GM21786 (cell line): ENCODE measurements at regions not wholly inside any gene's neighbourhood (a gene's known extent, or its start where the extent isn't known, plus 50 kb on each side); places are given as distances from the start of the nearest gene placed in this dataset.
A peak's percentile ranks its signal among the peaks of the same experiment; 100 is the strongest.
"Not testable (repeated sequence)": the region's sequence is repeated elsewhere in the genome, so short reads cannot be mapped to it uniquely, and the experiment has no call there.

Experiments used
- ATAC-seq: cut with Tn5 transposase; IDR thresholded peaks from one replicate; pipeline ENCODE4 v1.9.1; 2021; ENCODE audit not compliant: unreplicated experiment

DNA sequence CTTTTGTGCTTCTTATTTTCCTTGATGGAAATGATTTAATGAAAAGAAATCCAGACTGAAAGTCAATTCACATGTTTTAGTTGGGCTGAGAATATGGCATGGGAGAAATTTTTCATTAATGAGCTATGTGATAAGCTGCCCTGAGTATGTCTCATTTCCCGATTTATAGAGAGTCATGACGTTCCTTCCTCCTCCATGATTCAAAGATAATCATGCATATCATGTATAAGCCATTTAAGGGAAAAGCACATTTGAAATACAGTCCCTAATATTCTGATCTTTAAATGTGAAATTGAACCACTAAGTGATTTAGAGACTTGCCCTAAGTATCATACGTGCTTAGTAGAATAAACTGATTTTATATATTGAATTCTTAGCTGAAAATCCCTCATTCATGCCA lies 840.9 kb downstream of the PCDH17 start:
- no peak for ATAC-seq

DNA sequence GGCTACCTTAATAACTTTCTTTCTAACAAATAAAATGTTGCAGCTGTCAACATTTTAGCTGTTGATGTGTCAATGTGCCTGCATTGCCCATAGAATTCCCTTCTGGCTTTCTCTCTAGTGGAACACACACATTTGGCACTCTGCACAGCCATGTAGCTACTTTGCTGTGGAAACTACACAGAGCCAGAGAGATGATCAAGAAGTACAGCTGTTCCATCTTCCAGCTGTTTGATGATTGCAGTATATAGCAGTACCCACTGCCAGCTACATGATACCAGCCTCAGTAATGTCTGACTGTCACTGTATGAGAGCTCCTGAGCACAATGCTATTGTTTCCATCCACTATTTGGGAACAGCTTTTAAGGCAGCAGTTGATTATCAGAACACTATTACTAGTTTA lies 843.0 kb downstream of the PCDH17 start:
- no peak for ATAC-seq

DNA sequence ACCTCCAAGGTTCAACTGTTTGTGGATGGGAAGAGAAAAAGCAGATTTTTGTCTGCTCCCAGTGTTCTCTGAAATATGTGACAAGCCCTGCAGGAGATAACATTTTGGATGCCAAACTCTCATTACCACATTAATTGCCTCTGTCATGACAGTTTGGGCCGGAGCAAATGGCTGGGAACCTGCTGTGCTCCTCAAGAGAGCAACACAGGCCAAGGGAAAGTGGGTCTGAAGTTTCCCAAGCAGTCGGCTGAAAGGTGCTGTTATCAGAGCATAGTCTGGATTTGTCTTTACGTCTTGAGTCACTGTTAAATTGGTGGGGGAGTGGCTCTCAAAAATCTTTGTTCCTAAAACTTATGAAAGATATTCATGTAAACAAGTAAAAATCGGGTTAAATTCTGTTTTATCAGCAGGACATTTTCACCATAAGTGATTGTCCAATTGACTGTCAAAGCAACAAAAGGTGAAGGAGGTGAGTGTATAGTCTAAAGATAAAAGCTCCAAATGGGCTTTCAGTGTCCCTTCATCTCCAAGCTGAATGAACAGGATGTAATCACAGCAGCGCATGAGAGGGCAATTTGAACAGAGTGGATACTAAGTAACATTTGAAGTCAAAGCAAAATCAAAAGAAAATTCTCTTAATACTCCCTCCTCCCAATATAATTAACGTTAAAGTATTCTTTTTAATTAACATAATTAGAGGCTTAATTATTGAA lies 844.8 kb downstream of the PCDH17 start:
- no peak for ATAC-seq

DNA sequence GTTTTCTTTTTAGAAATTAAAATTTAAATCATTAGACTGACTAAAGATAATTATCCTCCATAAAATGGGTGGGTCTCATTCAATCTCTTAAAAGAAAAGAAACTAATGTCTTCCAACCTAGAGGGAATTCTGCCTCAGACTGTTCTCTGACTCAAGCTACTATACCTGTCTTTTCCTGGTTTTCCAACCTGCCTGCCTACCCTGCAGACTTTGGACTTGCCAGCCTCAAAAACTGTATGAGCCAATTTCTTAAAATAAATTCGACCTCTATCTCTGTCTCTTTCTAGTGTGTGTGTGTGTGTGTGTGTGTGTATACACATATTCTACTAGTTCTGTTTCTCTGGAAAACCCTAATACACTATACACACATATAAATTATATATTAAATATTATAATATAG lies 847.3 kb downstream of the PCDH17 start:
- no peak for ATAC-seq

DNA sequence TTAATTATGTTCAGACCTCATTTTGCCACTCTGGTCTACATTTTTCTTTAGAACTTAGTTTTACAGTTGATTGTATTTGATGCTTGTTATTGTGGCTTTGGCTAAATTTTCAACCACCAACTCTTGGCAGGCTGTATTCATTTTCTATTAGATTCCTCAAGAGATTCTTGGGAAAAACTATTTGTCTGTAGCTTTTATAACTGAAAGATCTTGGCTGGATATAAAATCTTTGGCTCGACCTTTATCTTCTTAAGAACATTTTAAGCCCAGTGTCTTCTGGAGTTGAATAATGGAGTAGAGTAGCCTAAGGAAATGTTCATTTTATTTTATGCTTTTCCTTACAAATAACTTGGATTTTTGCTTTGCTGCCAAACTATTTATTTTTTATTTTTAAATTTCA lies 848.5 kb downstream of the PCDH17 start:
- no peak for ATAC-seq

DNA sequence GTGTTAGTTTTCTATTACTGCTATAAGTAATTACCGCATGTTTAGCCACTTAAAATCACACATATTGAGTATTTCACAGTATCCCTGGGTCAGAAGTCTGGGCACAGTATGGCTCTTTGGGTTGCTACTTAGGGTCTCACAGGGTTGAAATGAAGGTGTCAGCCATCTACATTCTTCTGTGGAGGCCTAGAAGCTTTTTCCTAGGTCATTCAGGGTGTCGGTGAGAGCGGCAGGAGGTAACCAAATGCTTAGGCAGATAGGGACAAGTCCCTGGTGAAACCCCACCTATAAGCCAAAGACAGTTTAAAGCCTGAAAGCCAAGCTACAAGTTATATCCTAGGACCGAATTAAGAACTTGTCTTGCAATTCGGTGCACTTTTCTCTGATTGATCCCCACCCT lies 856.7 kb downstream of the PCDH17 start:
- no peak for ATAC-seq

DNA sequence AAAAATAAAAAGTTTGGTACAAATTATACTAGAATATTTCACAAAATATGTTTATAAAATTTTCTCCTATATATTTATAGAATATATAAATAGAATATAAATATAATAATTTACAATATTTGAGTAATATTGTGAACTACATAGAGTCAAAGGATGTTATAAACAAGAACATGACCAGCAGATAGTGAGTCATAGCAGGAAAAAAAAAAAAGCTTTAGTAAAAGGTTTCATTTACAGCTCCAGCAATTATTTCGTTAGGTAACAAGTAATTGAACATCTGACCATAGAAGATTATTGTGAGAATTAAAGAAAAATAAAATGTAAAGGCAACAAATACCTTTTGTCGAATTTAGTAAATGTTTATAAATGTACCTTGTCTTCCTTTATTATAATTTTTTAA lies 864.1 kb downstream of the PCDH17 start:
- ATAC-seq, result no peak

DNA sequence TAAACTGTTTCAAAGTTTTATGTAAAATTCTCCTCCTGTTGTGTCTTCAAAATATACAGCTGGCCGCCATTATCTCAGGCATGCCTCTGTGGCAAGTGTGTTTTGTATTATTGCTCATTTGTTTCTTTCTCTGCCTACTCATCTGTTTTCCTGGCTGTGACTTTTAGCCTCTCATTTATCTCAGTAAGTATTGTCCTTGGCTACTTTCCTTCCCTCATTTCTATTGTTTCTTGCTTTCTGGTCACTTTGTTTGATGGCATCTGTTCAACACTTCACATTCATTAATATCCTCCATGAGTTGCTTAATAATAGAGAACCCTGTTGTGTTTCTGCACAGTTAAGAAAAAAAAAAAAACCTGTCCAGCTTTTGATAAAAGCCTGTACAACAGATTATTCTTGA lies 869.4 kb downstream of the PCDH17 start:
- no peak for ATAC-seq

DNA sequence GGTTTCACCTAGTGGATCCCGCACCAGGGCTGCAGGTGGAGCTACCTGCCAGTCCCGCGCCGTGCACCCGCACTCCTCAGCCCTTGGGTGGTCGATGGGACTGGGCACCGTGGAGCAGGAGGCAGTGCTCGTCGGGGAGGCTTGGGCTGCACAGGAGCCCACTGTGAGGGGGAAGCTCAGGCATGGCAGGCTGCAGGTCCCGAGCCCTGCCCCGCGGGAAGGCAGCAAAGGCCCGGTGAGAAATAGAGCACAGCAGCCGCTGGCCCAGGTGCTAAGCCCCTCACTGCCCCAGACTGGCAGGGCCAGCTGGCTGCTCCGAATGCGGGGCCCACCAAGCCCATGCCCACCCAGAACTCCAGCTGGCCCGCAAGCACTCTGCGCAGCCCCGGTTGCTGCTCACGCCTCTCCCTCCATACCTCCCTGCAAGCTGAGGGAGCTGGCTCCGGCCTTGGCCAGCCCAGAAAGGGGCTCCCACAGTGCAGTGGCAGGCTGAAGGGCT lies 872.7 kb downstream of the PCDH17 start:
- ATAC-seq, result not testable (repeated sequence)

DNA sequence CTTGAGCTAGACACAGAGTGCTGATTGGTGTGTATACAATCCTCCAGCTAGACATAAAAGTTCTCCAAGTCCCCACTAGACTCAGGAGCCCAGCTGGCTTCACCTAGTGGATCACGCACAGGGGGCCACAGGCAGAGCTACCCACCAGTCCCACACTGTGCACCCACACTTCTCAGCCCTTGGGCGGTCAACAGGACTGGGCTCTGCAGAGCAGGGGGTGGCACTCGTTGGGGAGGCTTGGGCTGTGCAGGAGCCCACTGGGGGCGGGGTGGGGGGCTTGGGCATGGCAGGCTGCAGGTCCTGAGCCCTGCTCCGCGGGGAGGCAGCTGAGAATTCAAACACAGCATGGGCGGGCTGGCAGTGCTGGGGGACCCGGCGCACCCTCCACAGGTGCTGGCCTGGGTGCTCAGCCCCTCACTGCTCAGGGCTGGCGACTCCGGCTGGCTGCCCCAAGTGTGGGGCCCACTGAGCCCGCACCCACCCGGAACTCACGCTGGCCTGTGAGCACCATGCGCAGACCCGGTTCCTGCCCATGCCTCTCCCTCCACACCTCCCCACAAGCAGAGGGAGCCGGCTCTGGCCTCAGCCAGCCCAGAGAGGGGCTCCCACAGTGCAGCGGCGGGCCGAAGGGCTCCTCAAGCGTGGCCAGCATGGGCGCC lies 873.8 kb downstream of the PCDH17 start:
- ATAC-seq, result not testable (repeated sequence)

DNA sequence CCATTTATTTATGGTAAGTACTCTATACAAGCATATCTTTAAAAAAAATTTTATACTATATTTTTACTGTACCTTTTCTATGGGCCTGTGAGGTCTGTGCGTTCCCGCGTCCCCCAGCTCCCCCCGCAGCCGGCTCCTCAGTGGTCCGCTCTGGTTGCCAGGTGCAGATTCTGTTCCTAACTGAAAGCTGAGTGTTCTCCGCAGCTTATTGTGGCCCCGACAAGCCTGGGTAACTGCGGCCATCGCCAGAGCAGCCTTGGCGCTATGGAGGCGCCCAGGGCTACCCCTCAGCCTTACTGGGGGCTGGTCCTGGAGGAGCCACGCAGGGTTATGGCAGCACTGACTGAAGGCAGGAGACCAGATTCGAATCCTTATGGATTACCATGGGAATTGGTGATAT lies 896.8 kb downstream of the PCDH17 start:
- no peak for ATAC-seq

DNA sequence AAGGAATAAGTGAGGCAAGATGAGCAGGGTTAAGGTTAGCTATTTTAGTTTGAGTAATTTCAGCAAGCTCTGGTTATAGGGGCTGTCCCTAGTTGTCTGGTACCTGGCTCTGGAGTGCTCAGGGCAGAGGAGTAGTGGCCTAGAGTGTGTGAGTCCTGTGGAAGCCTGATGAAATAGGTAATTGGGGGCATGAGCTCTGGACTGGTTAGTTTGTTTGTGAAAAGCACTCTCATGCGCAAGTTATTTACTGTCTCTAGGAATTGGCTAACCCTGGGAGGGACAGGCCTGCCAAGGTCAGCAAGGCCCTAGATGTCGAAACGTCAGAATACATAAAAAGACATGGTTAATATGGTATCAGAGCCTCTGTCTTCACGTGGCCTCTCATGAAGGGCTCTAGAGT lies 900.1 kb downstream of the PCDH17 start:
- ATAC-seq, result no peak

DNA sequence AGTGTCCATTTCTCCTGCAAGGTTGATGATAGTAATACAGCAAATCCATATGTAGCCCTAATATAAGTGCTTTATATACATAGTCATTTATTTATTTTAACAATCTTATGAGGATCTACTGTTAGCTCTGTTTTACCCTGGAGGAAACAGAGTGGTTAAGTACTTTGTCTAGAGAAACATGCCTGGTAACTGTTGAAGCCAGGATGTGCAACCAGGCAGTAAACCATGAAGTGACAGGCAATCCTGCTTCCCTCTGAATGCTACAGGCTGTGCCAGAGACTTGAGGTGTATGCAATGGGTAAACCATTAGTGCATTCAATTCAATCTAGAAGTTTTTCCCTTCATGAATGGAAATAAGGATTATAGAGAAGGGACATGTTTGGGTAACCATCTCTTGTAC lies 911.0 kb downstream of the PCDH17 start:
- no peak for ATAC-seq

DNA sequence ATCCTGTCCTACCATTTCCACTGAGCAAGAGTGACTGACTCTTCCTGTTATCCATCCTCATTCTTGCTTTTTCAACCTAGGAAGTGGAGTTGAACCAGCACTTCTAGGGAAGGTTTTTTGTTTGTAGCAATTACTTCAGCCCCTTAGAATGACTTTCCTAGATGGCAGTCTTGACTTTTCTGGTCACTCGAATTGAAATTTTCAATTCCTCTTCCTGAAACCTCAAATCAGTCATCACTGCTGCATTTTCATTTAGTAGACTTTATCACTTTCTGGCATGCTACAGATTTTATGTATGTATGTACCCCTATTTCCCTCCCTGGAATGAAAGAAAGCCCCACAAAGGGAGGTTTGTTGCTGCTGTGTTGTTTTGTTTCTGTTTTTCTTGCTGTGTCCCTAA lies 915.9 kb downstream of the PCDH17 start:
- ATAC-seq, result no peak

DNA sequence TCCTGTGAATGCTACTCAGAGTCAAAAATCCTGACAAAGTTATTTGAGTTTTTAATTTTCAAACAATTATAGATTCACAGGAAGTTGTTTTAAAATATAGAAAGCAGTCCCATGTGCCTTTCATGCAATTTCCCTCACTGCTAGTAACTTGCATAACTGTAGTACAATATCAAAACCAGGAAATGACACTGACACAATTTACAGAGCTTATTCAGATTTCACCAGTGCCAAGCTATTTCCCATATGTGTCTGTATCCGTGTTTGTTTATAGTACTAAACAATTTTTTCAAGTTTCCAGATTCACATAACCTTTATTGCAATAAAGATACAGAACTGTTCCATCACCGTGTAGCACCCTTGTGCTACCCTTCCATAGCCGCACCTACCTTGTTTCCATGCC lies 934.6 kb downstream of the PCDH17 start:
- no peak for ATAC-seq

DNA sequence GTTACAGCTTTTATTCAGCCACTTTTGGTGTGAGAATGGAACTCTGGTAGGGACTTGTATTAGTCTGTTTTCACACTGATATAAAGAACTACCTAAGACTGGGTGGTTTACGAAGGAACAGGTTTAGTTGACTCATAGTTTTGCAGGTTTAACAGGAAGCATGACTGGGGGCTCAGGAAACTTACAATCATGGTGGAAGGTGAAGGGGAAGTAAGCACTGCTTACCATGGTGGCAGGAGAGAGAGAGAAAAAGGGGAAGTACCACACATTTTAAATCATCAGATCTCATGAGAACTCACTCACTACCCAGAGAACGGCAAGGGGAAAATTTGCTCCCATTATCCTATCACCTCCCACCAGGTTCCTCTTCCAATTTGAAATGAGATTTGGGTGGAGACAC lies 942.2 kb downstream of the PCDH17 start:
- no peak for ATAC-seq

DNA sequence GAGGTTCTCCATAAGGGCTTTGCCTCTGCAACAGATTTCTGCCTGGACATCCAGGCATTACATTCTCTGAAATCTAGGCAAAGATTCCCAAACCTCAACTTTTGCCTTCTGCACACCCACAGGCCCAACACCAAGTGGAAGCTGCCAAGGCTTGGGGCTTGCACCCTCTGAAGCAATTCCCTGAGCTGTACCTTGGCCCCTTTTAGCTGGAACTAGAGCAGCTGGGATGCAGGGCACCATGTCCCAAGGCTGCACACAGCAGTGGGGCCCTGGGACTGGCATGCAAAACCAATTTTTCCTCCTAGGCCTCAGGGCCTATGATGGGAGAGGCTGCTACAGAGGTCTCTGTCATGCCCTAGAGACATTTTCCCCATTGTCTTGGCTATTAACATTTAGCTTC lies 943.2 kb downstream of the PCDH17 start:
- no peak for ATAC-seq

DNA sequence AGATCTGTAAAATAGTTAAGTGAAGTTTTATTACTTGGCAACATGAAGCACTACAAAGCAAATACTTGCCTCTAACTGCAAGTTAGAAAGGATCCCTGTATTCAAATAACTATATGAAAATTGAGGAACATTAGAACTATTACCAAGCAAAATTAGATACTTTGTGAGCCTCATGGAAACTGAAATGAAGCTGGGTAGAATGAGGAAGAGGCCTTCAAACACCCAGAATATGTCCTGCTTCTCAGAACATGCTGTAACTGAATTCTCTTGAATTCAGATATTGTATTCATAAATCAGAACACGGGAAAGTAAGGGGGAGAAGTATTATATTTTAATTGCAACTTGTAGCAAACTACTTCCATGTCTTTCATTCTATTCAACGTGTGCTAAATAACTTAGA lies 947.9 kb downstream of the PCDH17 start:
- ATAC-seq, result no peak

DNA sequence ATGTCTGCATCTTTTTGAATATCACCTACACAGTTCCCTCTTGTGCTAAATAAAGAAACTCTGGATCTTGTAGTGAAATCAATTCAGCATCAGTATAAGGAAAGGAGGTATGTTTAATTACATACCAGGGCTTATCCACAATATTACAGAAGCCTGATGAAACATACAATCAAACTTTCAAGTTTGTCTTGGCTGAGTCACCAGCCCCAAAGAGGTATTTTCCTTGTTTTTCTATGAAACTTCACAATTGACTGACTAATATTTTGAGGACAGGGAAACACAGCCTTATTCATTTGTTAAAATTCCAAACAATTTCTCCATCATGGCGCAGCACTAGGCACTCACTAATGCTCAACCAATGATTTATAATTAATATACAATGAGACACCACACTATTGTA lies 952.4 kb downstream of the PCDH17 start:
- no peak for ATAC-seq

DNA sequence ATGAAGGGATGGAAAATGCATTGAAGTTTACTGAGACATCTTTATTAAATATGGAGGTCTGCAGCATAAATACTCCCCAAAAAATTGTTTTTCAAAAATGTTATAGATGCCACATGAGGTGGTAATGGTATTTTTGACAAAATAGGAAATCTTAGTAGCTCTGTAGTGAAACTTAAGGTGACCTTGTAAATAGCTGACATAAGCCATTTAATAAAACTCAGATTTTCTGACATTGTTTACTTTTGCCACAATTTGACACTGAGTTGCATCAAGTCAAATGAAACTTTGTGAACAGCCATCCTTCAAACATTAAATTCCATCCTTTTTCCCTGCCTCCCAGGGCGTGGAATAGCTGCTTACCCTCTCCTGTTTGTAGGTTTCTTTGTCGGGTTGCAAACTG lies 953.1 kb downstream of the PCDH17 start:
- no peak for ATAC-seq

DNA sequence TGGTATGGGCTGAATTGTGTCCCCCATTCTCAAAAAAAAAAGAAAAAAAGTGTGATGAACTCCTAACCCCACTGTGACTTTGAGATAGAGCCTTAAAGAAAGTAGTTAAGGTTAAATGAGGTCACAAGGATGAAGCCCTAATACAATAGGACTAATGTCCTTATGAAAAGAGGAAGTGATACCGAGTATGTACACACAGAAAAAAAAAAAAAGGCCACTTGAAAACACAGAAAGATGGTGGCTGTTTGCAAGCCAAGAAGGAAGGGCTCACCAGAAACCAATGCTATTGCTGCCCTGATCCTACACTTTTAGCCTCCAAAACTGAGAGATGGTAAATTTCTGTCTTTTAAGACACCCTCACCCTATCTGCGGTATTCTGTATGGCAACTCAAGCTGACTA lies 955.6 kb downstream of the PCDH17 start:
- ATAC-seq, result peak; percentile 99

DNA sequence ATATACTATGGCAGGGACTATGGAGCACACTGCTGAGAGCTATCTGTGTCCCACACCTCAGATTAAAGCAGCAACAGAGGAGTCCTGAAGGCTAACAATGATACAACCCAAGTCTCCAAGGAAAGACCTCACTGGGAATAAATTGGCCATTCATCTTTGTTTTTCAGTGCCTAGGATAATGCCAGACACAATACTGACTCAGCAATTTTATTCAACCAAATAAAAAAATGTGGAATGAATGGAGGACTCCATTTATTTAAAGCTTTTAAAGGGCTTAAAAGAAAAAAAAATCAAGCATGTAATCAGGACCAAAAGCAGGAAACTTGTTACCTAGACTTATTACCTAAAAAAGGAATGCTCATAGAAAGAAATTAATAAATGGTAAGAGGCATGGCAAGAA lies 960.5 kb downstream of the PCDH17 start:
- no peak for ATAC-seq

DNA sequence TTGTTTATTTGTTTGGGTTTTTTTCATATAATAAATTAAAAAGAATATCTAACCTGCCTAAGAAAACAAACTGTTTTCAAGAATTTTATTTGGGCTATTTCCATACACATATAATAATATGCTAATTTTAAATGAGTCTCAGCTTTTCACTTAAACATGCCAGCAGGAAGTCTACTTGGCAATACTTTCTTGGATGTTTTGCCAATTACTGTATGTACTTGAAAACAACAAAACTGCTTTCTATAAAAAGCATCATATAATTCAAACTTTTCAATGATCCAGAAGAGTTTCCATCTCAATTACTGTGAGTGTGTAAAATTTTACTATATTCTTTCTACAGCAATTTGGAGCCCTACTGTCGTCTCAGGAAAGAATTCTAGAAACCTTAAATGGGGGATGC lies 961.2 kb downstream of the PCDH17 start:
- no peak for ATAC-seq
